ENCODE measurements at regions not wholly inside any gene's neighbourhood (a gene's known extent, or its start where the extent isn't known, plus 50 kb on each side); places are given as distances from the start of the nearest gene placed in this dataset.

DNA sequence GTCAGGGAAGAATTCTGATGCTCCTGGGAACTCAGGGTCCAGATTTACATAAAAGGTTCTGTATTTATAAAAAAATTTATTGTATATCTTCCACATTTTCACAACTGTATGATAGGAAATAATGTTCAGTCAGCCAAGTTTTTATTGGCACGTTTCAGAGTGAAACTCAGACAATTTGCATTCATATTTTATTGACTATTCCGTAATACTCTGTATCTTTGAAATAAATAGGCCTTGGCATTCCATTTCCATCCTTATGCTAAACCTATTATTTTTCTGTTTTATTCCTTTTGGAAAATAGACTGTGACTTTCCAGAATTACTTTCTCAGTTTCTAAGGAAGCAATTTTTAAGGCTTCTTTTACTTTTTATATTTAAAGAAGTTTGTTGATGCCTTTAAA lies 329.0 kb downstream of the OLFM3 start:
- no peak for DNase-seq (ENCODE audit: low read depth in 1 of 2, low spot score in 1 of 2)

DNA sequence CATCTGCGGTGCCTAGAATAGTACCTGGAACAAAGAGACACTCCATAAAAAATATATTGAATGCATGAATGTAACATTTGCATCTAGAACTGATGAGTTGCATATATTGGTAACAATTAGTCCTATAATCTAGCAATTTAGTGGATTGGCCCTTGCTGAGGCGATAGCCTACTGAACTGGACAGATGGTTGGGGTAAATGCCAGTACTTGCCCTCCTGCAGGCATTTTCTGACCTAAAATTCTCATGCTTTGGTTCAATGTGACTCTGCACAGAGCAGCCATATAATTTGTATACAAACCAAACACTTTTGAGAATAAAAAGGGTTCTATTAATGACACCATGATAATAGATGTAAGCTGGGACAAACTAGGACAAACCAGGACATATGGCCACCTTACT lies 313.6 kb downstream of the OLFM3 start:
- DNase-seq (ENCODE audit: low read depth in 1 of 2, low spot score in 1 of 2) = no peak

DNA sequence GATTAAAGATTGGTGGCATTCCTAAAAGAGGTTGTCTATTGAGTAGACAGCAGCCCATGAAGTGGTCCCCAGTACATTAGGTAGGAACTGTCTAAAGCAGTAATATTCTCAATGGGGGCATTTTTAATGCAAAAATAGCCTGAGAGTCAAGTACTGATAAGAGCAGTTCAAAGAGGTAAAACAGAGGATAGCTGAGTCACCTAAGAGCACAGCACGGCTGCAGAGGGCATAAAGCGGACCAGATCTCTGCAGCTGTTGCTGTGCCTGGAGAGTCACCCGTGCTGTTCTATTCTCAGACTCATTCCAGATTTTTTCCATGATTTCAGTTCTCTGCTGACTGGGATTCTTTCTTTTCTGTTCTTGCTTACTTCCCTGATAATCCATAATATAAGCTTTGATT lies 313.2 kb downstream of the OLFM3 start:
- no peak for DNase-seq (ENCODE audit: low read depth in 1 of 2, low spot score in 1 of 2)

DNA sequence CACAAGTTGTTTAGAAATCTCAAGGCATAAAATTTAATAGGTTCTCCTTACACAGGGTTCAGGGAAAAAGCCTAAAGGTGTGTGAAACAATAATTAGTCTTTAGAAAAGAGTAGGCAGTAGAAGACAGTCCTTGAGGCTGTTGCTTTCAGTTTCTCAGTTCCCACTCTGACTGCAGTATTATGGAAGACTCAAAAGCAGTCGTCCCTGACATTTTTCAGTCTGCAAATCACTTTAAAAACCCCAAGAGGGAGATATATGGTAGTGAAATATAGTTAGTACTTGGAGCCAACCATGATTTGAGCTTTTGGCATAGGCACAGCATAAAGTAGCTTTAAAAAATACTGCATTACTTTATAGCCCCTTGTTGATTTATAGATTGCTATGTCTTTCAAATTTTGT lies 299.7 kb downstream of the OLFM3 start:
- no peak for DNase-seq (ENCODE audit: low read depth in 1 of 2, low spot score in 1 of 2)

DNA sequence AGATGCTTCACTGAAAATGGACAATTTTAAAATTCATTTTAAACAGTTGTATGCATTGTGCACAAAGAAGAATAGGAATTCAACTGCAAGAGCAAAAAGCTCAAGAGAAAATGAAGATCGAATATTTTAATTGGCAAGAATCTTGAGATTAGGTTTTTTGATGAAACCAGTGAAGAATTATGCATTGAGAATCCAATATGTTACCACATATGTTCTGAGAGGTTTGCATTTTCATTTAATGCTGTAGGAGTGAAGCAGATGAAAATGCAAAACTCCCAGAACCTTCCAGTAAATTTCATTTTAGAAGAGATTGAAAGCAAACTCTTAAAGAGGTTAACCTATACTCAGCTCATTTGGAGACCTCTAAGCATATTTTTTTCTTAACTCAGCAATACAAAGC lies 298.0 kb downstream of the OLFM3 start:
- no peak for DNase-seq (ENCODE audit: low read depth in 1 of 2, low spot score in 1 of 2)

DNA sequence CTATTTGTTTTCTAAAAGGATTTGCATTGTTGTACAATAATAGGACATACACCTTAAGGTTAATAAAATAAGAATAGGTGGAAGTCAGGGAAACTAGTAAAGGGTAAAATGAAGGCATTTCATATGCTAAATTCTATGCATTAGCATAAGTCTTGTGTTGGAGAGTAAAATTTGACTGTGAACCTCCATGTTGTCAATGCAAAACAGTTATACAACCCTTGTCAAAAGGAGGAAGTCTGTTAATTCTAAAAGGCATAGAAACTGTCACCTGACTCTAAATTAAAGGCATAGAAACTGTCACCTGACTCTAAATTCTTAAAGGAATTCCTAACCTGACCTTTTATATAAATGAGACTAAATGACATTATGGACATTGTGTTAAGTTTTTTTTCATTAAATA lies 291.8 kb downstream of the OLFM3 start:
- no peak for DNase-seq (ENCODE audit: low read depth in 1 of 2, low spot score in 1 of 2)

DNA sequence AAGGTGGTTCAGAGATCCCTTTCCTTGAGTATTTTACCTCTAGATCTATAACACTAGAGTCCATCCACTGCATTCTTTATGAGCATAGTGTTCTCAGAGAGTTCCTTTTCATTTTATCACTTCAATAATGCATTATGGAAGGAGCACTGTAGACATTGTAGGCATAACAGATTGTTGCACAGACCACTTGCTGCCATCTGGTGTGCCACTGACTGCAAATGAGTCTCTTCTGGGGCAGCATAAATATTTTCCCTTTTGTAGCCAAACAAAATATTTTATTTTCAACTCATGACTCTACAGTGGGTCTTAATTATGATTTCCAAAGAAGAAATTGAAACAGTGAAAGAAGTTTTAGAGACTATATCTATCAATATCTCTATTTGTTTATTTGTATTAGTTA lies 290.4 kb downstream of the OLFM3 start:
- no peak for DNase-seq (ENCODE audit: low read depth in 1 of 2, low spot score in 1 of 2)

DNA sequence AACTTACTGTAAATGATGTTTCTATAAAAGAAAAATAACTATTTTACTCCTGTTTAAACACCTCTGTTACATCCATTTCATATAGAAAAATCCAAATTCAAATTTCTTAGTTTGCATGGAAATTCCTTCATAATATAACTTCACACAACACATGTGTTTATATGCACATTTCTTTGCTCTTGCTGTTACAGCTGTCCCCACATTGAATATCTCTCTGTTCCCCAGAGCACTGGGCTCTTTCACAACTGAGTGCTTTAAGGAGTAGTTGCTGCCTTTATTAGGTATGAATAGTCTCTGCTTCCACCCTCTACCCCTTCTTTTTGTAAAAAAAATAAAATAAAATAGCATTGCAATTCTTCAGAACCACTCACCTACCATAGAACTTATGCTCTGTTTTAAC lies 287.0 kb downstream of the OLFM3 start:
- DNase-seq (ENCODE audit: low read depth in 1 of 2, low spot score in 1 of 2) = no peak

DNA sequence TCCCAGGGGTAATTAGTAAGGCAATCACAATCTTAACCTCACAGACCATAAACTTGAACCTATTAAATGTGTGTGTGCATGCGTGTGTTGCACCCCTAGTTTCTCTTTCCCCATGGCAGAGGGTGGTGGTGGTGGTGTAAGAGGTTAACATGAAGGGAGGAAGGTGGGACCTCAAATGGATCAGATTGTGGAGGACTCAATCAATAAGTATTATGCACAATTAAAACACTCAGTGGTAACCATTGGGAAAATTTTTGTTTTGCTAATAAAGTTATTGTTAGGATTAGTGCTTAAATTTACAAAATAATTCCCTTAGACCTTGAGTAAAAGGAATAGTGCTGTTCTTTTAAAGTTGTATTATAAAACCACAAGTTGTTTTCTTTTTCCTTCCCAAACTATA lies 283.0 kb downstream of the OLFM3 start:
- no peak for DNase-seq (ENCODE audit: low read depth in 1 of 2, low spot score in 1 of 2)

DNA sequence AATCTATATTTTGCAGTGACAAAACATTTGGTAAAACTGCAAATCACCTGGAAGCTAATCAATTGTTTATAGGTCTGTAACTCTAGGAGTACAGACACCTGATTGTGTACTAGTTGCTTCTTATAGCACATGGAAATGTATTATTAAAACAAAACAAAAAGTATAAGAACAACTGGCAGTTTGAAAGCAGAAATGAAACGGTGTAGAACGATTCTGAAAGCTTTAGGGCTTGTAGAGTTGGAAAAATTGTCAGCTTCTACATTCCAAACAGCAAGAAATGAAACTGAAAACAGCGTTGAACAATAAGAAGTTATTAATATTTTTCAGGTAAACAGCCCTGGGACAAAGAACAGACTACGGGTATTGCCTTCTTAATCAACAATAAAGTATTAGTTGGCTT lies 273.3 kb downstream of the OLFM3 start:
- no peak for DNase-seq (ENCODE audit: low read depth in 1 of 2, low spot score in 1 of 2)

DNA sequence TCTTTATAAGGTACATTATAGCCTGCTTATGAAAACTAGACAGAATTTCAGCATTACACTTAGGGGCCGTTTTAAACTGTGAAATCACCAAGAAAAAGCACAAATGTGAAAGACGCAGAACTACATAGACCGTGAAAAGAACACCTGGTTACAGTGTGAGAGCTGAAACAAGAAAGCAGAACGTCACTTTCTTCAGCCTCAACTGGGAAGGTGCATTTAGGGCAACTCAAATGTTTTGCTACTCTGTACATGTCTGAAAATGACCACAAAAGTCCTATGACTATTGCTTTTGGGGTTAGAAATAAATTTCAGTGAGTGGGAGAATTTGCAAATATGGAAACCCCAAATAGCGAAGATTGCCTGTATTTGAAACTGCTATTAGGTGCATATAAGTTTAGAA lies 268.7 kb downstream of the OLFM3 start:
- no peak for DNase-seq (ENCODE audit: low read depth in 1 of 2, low spot score in 1 of 2)

DNA sequence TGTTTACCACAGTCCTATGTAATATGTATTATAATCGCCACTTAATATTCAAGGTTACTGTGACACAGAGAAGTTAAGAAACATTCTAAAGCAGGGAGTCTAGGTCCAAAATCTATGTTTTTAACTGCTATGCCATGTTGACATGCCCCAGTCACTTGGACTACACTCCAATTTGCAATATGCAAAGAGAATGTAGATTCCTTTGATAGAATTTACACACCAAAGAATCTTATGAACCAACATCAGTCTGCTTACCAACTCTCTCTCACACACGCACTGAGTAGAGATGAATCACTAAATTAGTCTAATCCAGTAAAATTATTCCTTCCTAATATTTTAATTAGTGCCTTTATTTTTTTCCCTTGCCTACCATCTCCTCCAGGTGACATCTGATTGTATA lies 266.2 kb downstream of the OLFM3 start:
- DNase-seq (ENCODE audit: low read depth in 1 of 2, low spot score in 1 of 2) = no peak

DNA sequence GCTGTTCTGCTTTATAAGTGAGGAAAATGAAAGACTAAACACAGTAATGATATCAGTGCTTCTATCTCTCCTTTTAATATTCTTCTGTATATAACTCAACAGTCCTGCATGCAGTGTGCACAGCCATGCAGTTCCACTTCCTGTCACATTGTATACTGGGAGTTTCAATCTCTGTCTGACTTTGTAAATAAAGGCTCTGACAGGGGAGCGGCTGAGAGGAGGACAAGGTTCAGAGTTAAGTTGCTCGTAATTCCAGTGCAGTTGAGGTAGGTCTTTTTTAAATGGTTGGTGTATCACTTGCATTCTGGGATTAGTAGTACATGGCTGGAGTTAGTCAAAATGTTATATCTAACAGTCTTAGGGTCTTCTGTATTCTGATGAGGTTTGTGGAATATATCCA lies 264.5 kb downstream of the OLFM3 start:
- no peak for DNase-seq (ENCODE audit: low read depth in 1 of 2, low spot score in 1 of 2)

DNA sequence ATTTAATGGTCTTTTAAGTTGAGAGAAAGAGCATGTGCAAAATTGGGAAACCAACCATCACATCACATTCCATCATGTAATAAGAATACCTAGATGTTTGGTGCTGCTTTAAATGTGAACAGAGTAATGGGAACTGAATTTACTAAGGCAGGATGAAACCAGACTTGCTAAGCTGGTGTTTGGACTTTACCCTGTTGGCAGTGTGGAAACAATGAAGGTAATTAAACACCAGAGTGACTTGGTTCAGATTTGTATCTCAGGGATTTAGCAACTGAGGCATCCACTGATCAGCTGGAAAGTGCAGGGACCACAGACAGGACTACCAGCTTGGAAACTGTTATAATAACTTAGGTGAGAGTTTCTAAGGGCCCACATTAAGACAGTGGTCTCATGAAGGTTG lies 263.4 kb downstream of the OLFM3 start:
- no peak for DNase-seq (ENCODE audit: low read depth in 1 of 2, low spot score in 1 of 2)

DNA sequence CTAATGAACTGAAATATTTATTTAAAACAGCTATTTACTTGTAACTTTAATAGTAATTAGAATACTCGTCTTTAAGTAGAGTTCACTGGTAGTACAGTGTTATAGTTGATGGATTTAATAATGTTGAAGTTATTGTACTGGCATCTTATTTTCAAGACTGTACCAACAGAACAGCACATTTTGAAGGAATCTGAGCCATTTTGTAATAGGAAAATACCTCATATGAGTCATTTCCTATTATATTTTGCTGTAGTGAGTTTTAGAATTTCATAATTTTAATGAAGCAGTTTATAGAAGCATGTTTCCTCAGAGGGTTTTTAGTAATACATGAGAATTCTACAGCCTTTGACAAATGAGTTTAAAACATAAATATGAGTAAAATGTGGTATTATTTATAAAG lies 258.3 kb downstream of the OLFM3 start:
- DNase-seq (ENCODE audit: low read depth in 1 of 2, low spot score in 1 of 2) = no peak

DNA sequence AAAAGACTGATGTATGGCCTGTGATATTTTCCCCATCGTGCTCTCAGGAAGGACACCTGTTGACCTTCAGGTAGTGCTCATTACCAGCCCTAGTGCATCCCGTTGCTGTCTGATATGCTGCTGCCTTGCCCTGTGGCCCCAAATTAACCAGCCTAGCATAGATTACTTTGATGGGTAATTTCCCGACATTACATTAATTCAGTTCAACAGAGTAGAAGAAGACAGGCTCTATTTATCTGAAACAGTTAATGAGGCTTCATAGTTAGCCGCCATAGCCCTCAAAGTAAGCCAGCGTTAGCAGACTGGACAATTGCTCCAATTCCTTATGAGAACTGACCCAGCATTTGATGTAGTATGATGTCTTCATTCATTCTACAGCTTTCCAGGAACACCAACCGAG lies 257.6 kb downstream of the OLFM3 start:
- no peak for DNase-seq (ENCODE audit: low read depth in 1 of 2, low spot score in 1 of 2)

DNA sequence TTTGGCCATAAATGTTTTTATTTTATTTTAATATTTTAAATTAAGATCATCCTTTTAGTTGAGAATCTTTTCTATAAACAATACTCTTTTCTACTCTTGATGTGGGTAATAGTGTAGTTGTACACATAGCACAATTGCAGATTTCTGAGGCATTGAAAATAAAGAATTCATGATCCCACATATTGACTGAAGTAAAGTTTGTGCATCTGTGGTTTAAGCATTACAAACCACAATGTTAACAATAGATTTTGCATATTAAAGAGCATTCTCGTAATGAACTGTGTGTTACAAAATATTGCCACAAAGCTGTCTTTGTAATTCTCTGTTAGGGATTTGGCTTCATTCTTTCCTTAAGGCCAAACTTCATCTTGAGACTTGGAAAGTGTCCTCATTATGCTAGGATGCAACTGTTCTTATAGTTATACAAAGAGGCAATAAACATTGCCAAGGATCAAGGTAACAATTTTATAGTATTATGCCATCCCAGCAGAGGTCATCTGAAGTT lies 256.8 kb downstream of the OLFM3 start:
- no peak for DNase-seq (ENCODE audit: low read depth in 1 of 2, low spot score in 1 of 2)

DNA sequence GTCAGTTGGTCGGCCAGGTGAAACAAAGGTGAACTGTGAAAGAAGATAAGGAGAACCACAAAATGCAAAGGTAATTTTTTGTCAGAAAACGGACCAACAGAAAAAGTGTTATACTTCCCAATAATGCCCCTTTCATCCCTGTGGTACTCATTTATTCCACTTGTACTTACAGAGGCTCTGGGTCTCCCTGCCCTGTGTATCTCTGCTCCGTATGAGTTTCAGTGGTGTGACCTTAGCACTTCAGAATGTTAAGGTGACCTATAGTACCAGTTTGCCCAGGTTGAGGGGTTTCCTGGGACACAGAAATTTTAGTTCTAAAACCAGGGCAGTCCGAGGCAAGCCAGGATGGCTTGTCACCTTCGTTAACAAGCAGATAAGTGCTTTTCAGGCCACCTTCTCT lies 254.8 kb downstream of the OLFM3 start:
- DNase-seq (ENCODE audit: low read depth in 1 of 2, low spot score in 1 of 2) = no peak

DNA sequence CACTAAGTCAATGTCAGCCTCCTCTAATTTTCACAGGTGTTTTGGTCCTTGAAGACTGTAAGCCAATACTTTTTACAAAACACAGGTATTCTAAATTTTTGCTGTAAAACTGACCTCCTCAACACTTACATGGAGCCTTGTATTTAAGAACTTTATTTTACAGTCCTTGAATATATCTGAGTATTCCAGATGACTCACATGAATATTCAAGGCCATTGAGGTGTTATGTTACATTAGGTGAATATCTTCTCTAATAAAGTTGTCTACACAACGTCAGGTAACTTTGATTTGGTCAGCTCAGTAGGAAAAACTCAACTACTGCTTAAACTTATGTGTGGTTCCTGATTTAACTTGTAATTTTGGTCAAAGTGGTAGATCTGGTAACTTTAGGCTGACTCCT lies 254.2 kb downstream of the OLFM3 start:
- DNase-seq (ENCODE audit: low read depth in 1 of 2, low spot score in 1 of 2) = no peak

DNA sequence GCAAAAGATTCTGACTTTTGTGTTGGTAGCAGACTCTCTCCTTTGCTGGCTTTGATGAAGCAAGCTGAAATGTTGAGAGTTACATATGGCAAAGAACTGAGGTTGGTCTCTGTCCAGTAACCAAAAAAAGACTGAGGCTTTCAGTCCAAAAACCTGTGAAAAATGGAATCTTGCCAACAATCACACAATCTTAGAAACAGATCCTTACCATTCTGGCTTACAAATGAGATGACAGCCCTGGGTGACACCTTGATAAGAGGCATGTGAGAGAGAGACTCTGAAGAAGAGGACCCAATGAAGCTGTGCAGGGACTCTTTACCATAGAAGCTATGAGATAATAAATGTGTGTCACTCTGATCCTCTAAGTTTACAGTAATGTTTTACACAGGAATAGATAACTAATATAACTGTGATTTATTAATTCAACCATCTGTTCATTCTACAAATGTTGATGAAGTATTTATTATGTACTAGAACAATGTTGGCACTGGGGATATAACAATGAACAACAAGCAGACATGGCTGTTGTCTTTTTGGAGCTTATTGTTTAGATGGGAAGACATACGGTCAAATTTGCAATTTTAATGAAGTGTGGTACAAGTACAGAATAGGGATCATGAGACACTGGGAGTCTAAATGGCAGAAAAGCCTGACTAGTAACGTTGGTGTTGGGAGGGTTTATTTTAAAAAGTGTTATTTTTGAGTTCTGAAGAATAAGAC lies 251.0 kb downstream of the OLFM3 start:
- DNase-seq (ENCODE audit: low read depth in 1 of 2, low spot score in 1 of 2) = no peak

DNA sequence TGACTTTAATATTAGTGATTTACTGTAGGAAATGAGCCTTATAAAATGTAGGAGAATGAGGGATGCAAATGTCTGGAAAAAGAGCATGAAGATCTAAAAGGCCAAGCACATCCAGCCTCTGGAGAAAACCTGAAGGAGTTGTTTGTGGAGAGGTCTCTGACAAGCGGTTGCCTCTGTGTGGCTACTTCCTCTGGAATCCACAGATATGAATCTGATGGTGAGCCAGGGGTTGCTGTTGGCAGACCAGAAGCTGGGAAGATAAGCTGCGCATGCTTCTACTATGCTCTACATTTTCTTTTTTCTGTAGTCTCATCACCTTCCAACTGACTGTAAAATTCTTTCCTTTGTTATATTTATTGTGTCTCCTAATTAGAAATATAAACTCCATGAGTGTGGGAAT lies 248.6 kb downstream of the OLFM3 start:
- DNase-seq (ENCODE audit: low read depth in 1 of 2, low spot score in 1 of 2) = no peak

Data from stimulated activated CD4-positive, alpha-beta T cell treated with anti-CD3 and anti-CD28 coated beads, Interleukin-15, amount 100 ng/mL, for 1 hour (primary cell).